GM21381 (cell line): ENCODE measurements at regions not wholly inside any gene's neighbourhood (a gene's known extent, or its start where the extent isn't known, plus 50 kb on each side); places are given as distances from the start of the nearest gene placed in this dataset.

Source experiments
- ATAC-seq: cut with Tn5 transposase; IDR thresholded peaks from one replicate; pipeline ENCODE4 v1.9.1; 2021; ENCODE audit warnings: mild to moderate bottlenecking, moderate library complexity; ENCODE audit not compliant: unreplicated experiment

DNA sequence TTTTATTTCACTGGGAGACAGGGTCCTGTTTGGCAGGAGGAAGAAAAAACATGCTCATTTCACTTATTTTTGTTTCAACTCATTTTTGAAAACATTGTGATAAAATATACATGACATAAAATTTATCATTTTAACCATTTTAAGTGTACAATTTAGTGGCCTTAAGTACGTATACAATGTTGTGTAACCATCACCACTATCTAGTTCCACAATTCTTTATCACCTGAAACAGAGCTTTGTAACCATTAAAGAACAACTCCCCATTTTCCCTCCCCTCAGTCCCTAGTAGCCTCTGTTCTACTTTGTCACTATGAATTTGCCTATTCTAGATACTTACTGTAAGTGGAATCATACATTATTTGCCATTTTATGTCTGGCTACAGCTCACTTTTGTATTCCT lies 143.8 kb downstream of the GPAT3 start:
- ATAC-seq: no peak

GRCh38 chr4:83679254-83679653 lies 143.3 kb downstream of the GPAT3 start:
- ATAC-seq: no peak

DNA sequence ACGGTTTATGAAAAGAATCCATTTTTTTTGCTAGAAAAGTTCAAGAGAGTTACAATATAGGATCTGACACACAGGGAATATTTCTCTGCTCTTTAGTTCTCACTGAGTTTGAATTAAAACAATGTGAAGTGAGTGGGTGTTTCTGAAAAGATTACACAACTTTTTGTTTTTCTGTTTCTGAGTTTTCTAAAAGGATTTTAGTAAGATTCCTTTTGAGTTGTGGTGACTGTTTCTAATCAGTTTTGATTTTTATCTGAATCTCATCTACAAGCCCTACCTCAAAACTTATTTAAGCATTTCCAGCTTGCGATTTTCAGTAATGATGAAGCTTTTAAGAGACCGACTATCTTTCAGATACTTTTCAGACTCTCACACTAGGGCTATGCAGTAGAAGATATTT lies 141.7 kb downstream of the GPAT3 start:
- ATAC-seq: no peak

DNA sequence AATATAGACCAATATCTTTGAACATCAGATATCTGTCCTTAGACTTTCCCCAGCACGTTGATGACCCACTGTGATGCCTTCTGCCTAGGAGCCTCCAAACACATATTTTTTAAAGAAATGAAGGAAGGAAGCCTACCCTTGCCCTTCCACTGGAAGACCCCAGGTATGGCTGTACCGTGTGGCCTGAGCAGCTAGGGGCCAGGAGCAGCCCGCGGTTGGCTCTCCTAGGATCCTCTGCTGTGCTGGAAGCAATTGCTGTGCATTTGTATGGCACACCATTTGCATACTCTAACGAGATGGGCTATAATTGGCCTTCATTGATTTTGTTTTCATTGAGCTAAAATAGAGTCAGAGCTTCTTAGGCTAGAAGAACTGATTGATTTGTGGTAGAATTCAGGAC lies 128.8 kb downstream of the GPAT3 start:
- no peak for ATAC-seq

- no peak for ATAC-seq
Observed at GRCh38 chr4:83664071-83664470, 128.2 kb downstream of the GPAT3 start.

GRCh38 chr4:83662204-83662603 lies 126.3 kb downstream of the GPAT3 start:
- no peak for ATAC-seq

GRCh38 chr4:83661359-83661758 lies 125.5 kb downstream of the GPAT3 start:
- ATAC-seq: no peak

DNA sequence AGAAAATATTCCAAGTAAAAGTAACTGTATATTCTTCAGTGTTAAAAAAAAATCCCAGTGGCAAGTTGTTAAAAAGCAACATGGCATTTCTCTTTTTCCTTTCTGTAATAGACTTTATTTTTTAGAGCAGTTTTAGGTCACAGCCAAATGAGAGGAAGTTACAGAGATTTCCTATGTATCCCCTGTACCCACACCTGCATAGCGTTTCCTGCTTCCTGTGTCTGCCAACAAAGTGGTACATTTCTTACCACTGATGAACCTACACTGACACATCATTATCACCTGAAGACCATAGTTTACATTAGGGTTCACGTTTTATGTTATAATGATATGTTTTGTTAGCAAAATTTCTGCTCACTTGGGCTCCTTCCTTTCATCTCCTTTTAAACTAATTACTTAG lies 124.7 kb downstream of the GPAT3 start:
- ATAC-seq: no peak

GRCh38 chr4:83658806-83659205 lies 122.9 kb downstream of the GPAT3 start:
- no peak for ATAC-seq

GRCh38 chr4:83657336-83657735 lies 121.4 kb downstream of the GPAT3 start:
- no peak for ATAC-seq
